ENCODE measurements at regions not wholly inside any gene's neighbourhood (a gene's known extent, or its start where the extent isn't known, plus 50 kb on each side); places are given as distances from the start of the nearest gene placed in this dataset.

DNA sequence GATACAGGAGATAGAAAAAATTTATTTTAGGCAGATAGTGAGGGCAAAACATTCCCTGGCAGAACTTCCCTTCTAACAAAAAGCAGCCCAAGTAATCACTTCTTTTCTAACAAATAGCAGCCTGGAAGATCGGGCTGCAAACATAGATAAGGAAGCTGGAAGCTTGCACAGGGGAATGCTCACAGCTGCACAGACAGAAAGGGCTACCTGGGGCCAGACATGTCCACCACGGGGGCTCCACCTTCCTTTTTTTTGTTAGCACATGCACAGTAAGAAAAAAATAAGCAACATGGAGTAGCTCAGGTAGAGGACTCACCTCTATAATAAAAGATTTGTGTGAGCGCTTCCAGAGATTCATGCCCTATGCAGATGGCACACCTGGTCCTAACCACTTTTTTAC is 420.5 kb downstream of the PTH2R start:
- no TSS peak for BruUV-seq (replicated peaks)
- H3K4me1 ChIP-seq (ENCODE audit: insufficient read depth, low read length, poor library complexity, severe bottlenecking): no peaks in the 10 kb centered on the region
- H3K4me3 ChIP-seq (ENCODE audit: low read depth, low read length, poor library complexity, severe bottlenecking): no peak overlapping the region
- H3K27ac ChIP-seq (ENCODE audit: low read depth, low read length, poor library complexity, severe bottlenecking): no peak overlapping the region
- intact Hi-C loops (cut with micrococcal nuclease; ENCODE audit: unreplicated experiment): loop anchor here (10.0 kb wide), 1 partner anchor 498 kb away; no protein-coding TSS in a partner anchor
- ChIA-PET POLR2A (ENCODE audit: low non-redundant PET) (no interaction called here), CTCF (no interaction called here)
- no peaks in the 10 kb centered on the region for H3K9me3 ChIP-seq (ENCODE audit: low read depth, low read length, poor library complexity, severe bottlenecking)
- peaks cover 28% of the 10 kb centered on the region for H3K27me3 ChIP-seq (replicated peaks; ENCODE audit: insufficient read depth, low read depth, low read length, poor library complexity)
- no peak for DNase-seq (ENCODE audit: low spot score)
- no peaks in the 10 kb centered on the region for H3K36me3 ChIP-seq (ENCODE audit: insufficient read depth, low read length, poor library complexity, severe bottlenecking)
- no peak for TF ChIP-seq EZH2 (IDR thresholded peaks at IDR 0.05; ENCODE audit: borderline replicate concordance, low read depth, low read length, poor library complexity, severe bottlenecking)
- no peak for TF ChIP-seq CTCF (conservative IDR thresholded peaks at IDR 0.05; ENCODE audit: low read depth, low read length)

- TF ChIP-seq CTCF (conservative IDR thresholded peaks at IDR 0.05; ENCODE audit: low read depth, low read length) (no peak), EZH2 (IDR thresholded peaks at IDR 0.05; ENCODE audit: borderline replicate concordance, low read depth, low read length, poor library complexity, severe bottlenecking) (no peak)
- POLR2A ChIA-PET (ENCODE audit: low non-redundant PET): no interaction called here
- Histone ChIP-seq H3K27ac (ENCODE audit: low read depth, low read length, poor library complexity, severe bottlenecking) (no peak overlapping the region), H3K9me3 (ENCODE audit: low read depth, low read length, poor library complexity, severe bottlenecking) (no peaks in the 10 kb centered on the region), H3K27me3 (replicated peaks; ENCODE audit: insufficient read depth, low read depth, low read length, poor library complexity) (peaks cover 28% of the 10 kb centered on the region), H3K4me3 (ENCODE audit: low read depth, low read length, poor library complexity, severe bottlenecking) (no peak overlapping the region), H3K4me1 (ENCODE audit: insufficient read depth, low read length, poor library complexity, severe bottlenecking) (no peaks in the 10 kb centered on the region), H3K36me3 (ENCODE audit: insufficient read depth, low read length, poor library complexity, severe bottlenecking) (no peaks in the 10 kb centered on the region)
- BruUV-seq (replicated peaks): no TSS peak
- intact Hi-C loops (cut with micrococcal nuclease; ENCODE audit: unreplicated experiment): loop anchor here (10.0 kb wide), 1 partner anchor 497 kb away; no protein-coding TSS in a partner anchor
- no peak for DNase-seq (ENCODE audit: low spot score)
- CTCF ChIA-PET: no interaction called here
Observed at GRCh38 chr2:208827549-208828221, 421.1 kb downstream of the PTH2R start.

DNA sequence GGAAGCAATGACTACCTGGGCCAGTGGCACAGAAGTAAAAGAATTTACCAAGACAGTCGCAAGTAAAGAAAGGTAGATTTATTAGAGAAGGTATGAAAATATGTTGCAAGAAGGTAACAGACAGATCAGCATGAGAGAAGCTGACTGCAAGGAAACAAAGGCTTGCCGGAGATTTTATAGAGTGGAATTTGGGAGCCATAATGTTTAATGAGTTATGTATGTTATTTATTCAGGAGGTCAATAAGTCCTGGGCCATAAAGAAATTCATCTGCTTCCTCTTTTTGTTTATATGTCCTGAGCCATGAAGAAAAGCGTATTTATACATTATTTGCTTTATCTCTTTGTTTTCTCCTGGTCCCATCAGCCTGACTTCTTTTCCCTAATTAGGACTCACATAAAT is 423.6 kb downstream of the PTH2R start:
- H3K4me3 ChIP-seq (ENCODE audit: low read depth, low read length, poor library complexity, severe bottlenecking): no peak overlapping the region
- H3K27me3 ChIP-seq (replicated peaks; ENCODE audit: insufficient read depth, low read depth, low read length, poor library complexity): peaks cover 14% of the 10 kb centered on the region
- ChIA-PET POLR2A (ENCODE audit: low non-redundant PET) (no interaction called here), CTCF (no interaction called here)
- no TSS peak for BruUV-seq (replicated peaks)
- no peaks in the 10 kb centered on the region for H3K36me3 ChIP-seq (ENCODE audit: insufficient read depth, low read length, poor library complexity, severe bottlenecking)
- H3K9me3 ChIP-seq (ENCODE audit: low read depth, low read length, poor library complexity, severe bottlenecking): no peaks in the 10 kb centered on the region
- TF ChIP-seq EZH2 (IDR thresholded peaks at IDR 0.05; ENCODE audit: borderline replicate concordance, low read depth, low read length, poor library complexity, severe bottlenecking) (no peak), CTCF (conservative IDR thresholded peaks at IDR 0.05; ENCODE audit: low read depth, low read length) (no peak)
- H3K4me1 ChIP-seq (ENCODE audit: insufficient read depth, low read length, poor library complexity, severe bottlenecking): no peaks in the 10 kb centered on the region
- intact Hi-C loops (cut with micrococcal nuclease; ENCODE audit: unreplicated experiment): no loop called here
- H3K27ac ChIP-seq (ENCODE audit: low read depth, low read length, poor library complexity, severe bottlenecking): no peak overlapping the region
- no peak for DNase-seq (ENCODE audit: low spot score)

Measured in A673 (cell line).